MM.1S (cell line): ENCODE measurements at regions not wholly inside any gene's neighbourhood (a gene's known extent, or its start where the extent isn't known, plus 50 kb on each side); places are given as distances from the start of the nearest gene placed in this dataset.

ENCODE experiments used
- DNase-seq: peaks from one replicate; pipeline ENCODE4 v3.0.0-alpha.2; 2015
- H2AFZ ChIP-seq: fragments of 300-600 bp; sonication (generic); 2 replicates; pipeline ENCODE4 v1.6.0; 2016; ENCODE audit warnings: antibody characterized with exemption, low read length
- H3F3A ChIP-seq: fragments of 300-600 bp; sonication (generic); 2 replicates; pipeline ENCODE4 v1.6.1; 2016; ENCODE audit warnings: mild to moderate bottlenecking, antibody characterized with exemption, low read length, moderate library complexity, mixed read lengths; ENCODE audit not compliant: insufficient read depth
- H3K27ac ChIP-seq: fragments of 300-600 bp; sonication (generic); 2 replicates; pipeline ENCODE4 v1.5.1; 2016; ENCODE audit warnings: mild to moderate bottlenecking, low read length
- H3K27me3 ChIP-seq: fragments of 300-600 bp; sonication (generic); replicated peaks from 2 replicates; pipeline ENCODE4 v1.6.0; 2016; ENCODE audit warnings: low read length; ENCODE audit not compliant: insufficient read depth
- H3K36me3 ChIP-seq: fragments of 300-600 bp; sonication (generic); replicated peaks from 2 replicates; pipeline ENCODE4 v1.6.1; 2016; ENCODE audit warnings: mild to moderate bottlenecking, low read length, mixed read lengths; ENCODE audit not compliant: insufficient read depth
- H3K4me1 ChIP-seq: fragments of 300-600 bp; sonication (generic); 2 replicates; pipeline ENCODE4 v1.6.1; 2016; ENCODE audit warnings: low read length, mixed read lengths
- H3K4me2 ChIP-seq: fragments of 300-600 bp; sonication (generic); 2 replicates; pipeline ENCODE4 v1.6.0; 2016; ENCODE audit warnings: low read depth, low read length
- H3K4me3 ChIP-seq: fragments of 300-600 bp; sonication (generic); 2 replicates; pipeline ENCODE4 v1.5.1; 2016; ENCODE audit warnings: low read length, mixed read lengths
- H3K79me2 ChIP-seq: fragments of 300-600 bp; sonication (generic); 2 replicates; pipeline ENCODE4 v1.6.1; 2016; ENCODE audit warnings: mixed run types, low read length, mixed read lengths
- H3K9ac ChIP-seq: fragments of 300-600 bp; sonication (generic); 2 replicates; pipeline ENCODE4 v1.6.1; 2016; ENCODE audit warnings: low read length, mixed read lengths
- H3K9me2 ChIP-seq: fragments of 300-600 bp; sonication (generic); replicated peaks from 2 replicates; pipeline ENCODE4 v1.6.1; 2016; ENCODE audit warnings: mild to moderate bottlenecking, low read length, mixed read lengths; ENCODE audit not compliant: insufficient read depth
- H3K9me3 ChIP-seq: fragments of 300-600 bp; sonication (generic); replicated peaks from 2 replicates; pipeline ENCODE4 v1.6.1; 2016; ENCODE audit warnings: mild to moderate bottlenecking, low read length, mixed read lengths; ENCODE audit not compliant: insufficient read depth
- H4K20me1 ChIP-seq: fragments of 300-600 bp; sonication (generic); 2 replicates; pipeline ENCODE4 v1.6.1; 2016; ENCODE audit warnings: mild to moderate bottlenecking, low read length, moderate library complexity, mixed read lengths; ENCODE audit not compliant: insufficient read depth
- EZH2 ChIP-seq: fragments of 300-600 bp; sonication (generic); optimal IDR thresholded peaks from 2 replicates; pipeline ENCODE3; 2017; ENCODE audit warnings: low read depth, mild to moderate bottlenecking, antibody characterized with exemption, low read length, mixed read lengths
- EZH2phosphoT487 ChIP-seq: fragments of 300-600 bp; sonication (generic); IDR thresholded peaks from 2 replicates; pipeline ENCODE4 v1.6.1; 2018; ENCODE audit warnings: antibody characterized with exemption, low read length
- TF ChIP-seq, protein P1 (sequence below): fragments of 300-600 bp; sonication (generic); IDR thresholded peaks from 2 replicates; pipeline ENCODE4 v1.5.1; 2016; ENCODE audit warnings: antibody characterized with exemption, low read length, mixed read lengths

DNA sequence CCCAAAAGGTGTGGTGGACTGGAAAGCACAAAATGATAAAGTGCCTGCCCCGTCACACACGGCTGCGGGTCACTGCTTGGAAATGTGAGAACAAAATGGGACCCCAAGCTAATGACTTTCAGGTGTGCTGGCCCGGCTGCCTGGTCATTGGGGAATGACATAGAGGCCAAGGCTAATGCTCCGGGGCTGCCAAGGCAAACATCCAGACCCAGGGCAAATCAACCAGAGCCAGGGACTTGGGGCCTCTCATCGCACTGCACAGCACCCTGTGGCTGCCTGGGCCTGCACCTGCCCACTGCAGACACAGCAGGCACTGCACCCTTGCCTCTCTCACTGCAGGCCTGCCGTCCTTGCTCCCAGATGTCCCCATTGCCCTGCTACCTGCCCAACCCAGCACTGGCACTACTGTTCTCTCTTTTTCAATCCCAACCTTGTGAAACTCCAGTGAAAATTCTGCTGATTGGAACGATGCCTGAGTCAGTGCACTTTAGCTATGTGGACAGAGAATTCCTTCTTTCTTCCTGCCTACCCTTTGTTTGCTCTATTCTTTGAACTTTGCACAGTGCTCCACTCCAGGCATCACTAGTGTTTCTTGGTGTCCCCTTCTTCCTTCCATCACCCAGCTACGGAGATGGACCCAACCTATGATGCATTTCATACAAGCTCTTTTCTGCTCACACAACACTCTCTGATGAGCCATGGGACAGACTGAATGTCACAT, 849.5 kb downstream of the MAFB start:
- Histone ChIP-seq H3K9me3 (no peaks in the 10 kb centered on the region), H3K9ac (no peak overlapping the region), H3K79me2 (no peaks in the 10 kb centered on the region), H3K27me3 (no peaks in the 10 kb centered on the region), H3K9me2 (no peaks in the 10 kb centered on the region), H4K20me1 (no peaks in the 10 kb centered on the region), H3K4me2 (no peak overlapping the region), H3K36me3 (no peaks in the 10 kb centered on the region), H3K4me1 (no peaks in the 10 kb centered on the region), H3K4me3 (no peak overlapping the region), H2AFZ (no peak overlapping the region), H3K27ac (no peak overlapping the region), H3F3A (no peaks in the 10 kb centered on the region)
- TF ChIP-seq EZH2phosphoT487, result no peak
- TF ChIP-seq, protein P1, sequence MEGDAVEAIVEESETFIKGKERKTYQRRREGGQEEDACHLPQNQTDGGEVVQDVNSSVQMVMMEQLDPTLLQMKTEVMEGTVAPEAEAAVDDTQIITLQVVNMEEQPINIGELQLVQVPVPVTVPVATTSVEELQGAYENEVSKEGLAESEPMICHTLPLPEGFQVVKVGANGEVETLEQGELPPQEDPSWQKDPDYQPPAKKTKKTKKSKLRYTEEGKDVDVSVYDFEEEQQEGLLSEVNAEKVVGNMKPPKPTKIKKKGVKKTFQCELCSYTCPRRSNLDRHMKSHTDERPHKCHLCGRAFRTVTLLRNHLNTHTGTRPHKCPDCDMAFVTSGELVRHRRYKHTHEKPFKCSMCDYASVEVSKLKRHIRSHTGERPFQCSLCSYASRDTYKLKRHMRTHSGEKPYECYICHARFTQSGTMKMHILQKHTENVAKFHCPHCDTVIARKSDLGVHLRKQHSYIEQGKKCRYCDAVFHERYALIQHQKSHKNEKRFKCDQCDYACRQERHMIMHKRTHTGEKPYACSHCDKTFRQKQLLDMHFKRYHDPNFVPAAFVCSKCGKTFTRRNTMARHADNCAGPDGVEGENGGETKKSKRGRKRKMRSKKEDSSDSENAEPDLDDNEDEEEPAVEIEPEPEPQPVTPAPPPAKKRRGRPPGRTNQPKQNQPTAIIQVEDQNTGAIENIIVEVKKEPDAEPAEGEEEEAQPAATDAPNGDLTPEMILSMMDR, result no peak
- TF ChIP-seq EZH2, result no peak
- no peak for DNase-seq

DNA sequence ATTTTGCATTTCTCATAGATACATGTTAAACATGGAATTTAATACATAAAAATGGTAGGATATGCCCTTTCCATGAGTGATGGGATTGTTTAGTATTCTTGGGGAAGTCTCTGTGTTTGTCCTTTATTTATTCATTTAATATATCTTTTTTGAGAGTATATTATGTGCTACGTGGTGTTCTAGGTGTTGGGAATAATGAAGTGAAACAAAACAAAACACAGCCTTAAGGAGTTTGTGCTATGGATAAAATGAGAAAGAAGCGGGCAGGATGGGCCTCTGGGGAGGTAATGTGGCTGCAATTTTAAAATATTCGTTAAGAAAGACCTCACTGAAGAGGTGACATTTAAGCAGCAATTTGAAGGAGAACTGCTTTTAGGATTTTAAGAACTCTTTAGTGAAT, 851.5 kb downstream of the MAFB start:
- no peaks in the 10 kb centered on the region for H3K36me3 ChIP-seq
- TF ChIP-seq EZH2phosphoT487 (no peak), EZH2 (no peak)
- TF ChIP-seq, protein P1, result no peak
- H3K4me2 ChIP-seq, result no peak overlapping the region
- no peaks in the 10 kb centered on the region for H3K9me3 ChIP-seq
- H3K9me2 ChIP-seq, result no peaks in the 10 kb centered on the region
- H3K79me2 ChIP-seq, result no peaks in the 10 kb centered on the region
- H3K27ac ChIP-seq, result no peak overlapping the region
- DNase-seq, result no peak
- no peak overlapping the region for H3K4me3 ChIP-seq
- no peak overlapping the region for H3K9ac ChIP-seq
- H2AFZ ChIP-seq, result no peak overlapping the region
- no peaks in the 10 kb centered on the region for H3F3A ChIP-seq
- no peaks in the 10 kb centered on the region for H4K20me1 ChIP-seq
- H3K4me1 ChIP-seq, result no peaks in the 10 kb centered on the region
- no peaks in the 10 kb centered on the region for H3K27me3 ChIP-seq

DNA sequence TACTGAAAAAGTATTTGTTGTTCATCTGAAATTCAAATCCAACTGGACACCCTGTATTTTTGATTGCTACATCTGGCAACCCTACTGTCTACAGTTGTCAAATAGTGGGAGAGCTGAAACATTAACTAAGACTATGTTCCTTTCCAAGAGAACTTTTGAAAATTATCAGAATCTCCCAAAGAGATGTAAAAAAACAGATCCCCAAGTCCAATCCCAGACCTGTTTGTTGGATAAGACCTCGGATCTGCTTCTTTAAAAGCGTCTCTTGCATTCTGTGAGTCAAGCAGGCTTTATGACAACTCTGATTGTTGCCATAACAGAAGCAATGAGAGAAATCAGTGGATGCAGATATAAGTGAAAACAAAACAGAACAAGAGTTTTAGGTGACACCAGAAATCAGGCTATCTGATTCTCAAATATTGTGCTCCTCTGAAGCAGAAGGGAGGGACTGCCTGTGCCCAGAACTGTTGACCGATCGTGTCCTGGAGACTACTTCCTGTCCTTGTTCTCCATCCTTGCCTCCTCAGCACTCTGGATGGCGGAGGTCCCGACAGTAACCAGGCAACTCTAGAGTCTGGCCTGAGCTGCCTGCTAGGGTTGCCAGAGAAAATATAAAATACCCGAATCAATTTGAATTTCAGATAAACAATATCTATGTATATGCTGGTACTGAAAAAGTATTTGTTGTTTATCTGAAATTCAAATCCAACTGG, 853.8 kb downstream of the MAFB start:
- Histone ChIP-seq H3K4me1 (no peaks in the 10 kb centered on the region), H2AFZ (no peak overlapping the region)
- DNase-seq, result no peak

More for the DNA sequence above, 853.8 kb downstream of the MAFB start:
- no peak overlapping the region for H3K4me2 ChIP-seq
- no peak overlapping the region for H3K27ac ChIP-seq
- TF ChIP-seq EZH2 (no peak), EZH2phosphoT487 (no peak)
- TF ChIP-seq, protein P1, result no peak
- H3K9me3 ChIP-seq, result no peaks in the 10 kb centered on the region
- no peaks in the 10 kb centered on the region for H3K79me2 ChIP-seq
- no peak overlapping the region for H3K9ac ChIP-seq
- H3F3A ChIP-seq, result no peaks in the 10 kb centered on the region
- H4K20me1 ChIP-seq, result no peaks in the 10 kb centered on the region
- H3K36me3 ChIP-seq, result no peaks in the 10 kb centered on the region
- no peak overlapping the region for H3K4me3 ChIP-seq
- H3K9me2 ChIP-seq, result no peaks in the 10 kb centered on the region
- H3K27me3 ChIP-seq, result no peaks in the 10 kb centered on the region
